GM21381 (cell line): ENCODE measurements at regions not wholly inside any gene's neighbourhood (a gene's known extent, or its start where the extent isn't known, plus 50 kb on each side); places are given as distances from the start of the nearest gene placed in this dataset.
A peak's percentile ranks its signal among the peaks of the same experiment; 100 is the strongest.

Experiments used
- ATAC-seq: cut with Tn5 transposase; IDR thresholded peaks from one replicate; pipeline ENCODE4 v1.9.1; 2021; ENCODE audit warnings: mild to moderate bottlenecking, moderate library complexity; ENCODE audit not compliant: unreplicated experiment

GRCh38 chr7:17477182-17477581 lies 178.7 kb downstream of the AHR start:
- ATAC-seq = no peak

GRCh38 chr7:17481118-17481517 lies 182.7 kb downstream of the AHR start:
- no peak for ATAC-seq

GRCh38 chr7:17485368-17485767 lies 186.9 kb downstream of the AHR start:
- ATAC-seq = no peak

GRCh38 chr7:17485904-17486303 lies 187.5 kb downstream of the AHR start:
- ATAC-seq = no peak

GRCh38 chr7:17486835-17487234 lies 188.4 kb downstream of the AHR start:
- no peak for ATAC-seq

GRCh38 chr7:17487343-17487742 lies 188.9 kb downstream of the AHR start:
- ATAC-seq = no peak

- ATAC-seq = no peak
Observed at GRCh38 chr7:17488829-17489228, 190.4 kb downstream of the AHR start.

- no peak for ATAC-seq
Observed at GRCh38 chr7:17489961-17490360, 191.5 kb downstream of the AHR start.

GRCh38 chr7:17490825-17491224 lies 192.4 kb downstream of the AHR start:
- ATAC-seq = no peak

GRCh38 chr7:17492437-17492836 lies 194.0 kb downstream of the AHR start:
- ATAC-seq = peak; percentile 55

GRCh38 chr7:17493446-17493845 lies 195.0 kb downstream of the AHR start:
- ATAC-seq = no peak

- no peak for ATAC-seq
Observed at GRCh38 chr7:17495655-17496394, 197.4 kb downstream of the AHR start.

GRCh38 chr7:17497136-17497535 lies 198.7 kb downstream of the AHR start:
- ATAC-seq = no peak

- no peak for ATAC-seq
Observed at GRCh38 chr7:17497549-17498167, 199.2 kb downstream of the AHR start.

GRCh38 chr7:17498230-17498629 lies 199.8 kb downstream of the AHR start:
- ATAC-seq = no peak

- ATAC-seq = no peak
Observed at GRCh38 chr7:17500736-17501135, 202.3 kb downstream of the AHR start.

GRCh38 chr7:17501441-17502212 lies 203.2 kb downstream of the AHR start:
- no peak for ATAC-seq

GRCh38 chr7:17502213-17503060 lies 204.0 kb downstream of the AHR start:
- no peak for ATAC-seq

- peak; percentile 60 for ATAC-seq
Observed at GRCh38 chr7:17506095-17506494, 207.6 kb downstream of the AHR start.

- ATAC-seq = no peak
Observed at GRCh38 chr7:17506596-17506995, 208.1 kb downstream of the AHR start.

GRCh38 chr7:17507717-17508116 lies 209.3 kb downstream of the AHR start:
- no peak for ATAC-seq
